KMS-11 (cell line): ENCODE measurements at regions not wholly inside any gene's neighbourhood (a gene's known extent, or its start where the extent isn't known, plus 50 kb on each side); places are given as distances from the start of the nearest gene placed in this dataset.

Source experiments
- H2AFZ ChIP-seq: fragments of 200-600 bp; sonication (generic); 2 replicates; pipeline ENCODE4 v1.6.1; 2016; ENCODE audit warnings: antibody characterized with exemption, mixed run types, low read depth
- H3K27ac ChIP-seq: fragments of 200-600 bp; sonication (generic); 2 replicates; pipeline ENCODE4 v1.6.1; 2016; ENCODE audit warnings: mild to moderate bottlenecking, mixed run types
- H3K27me3 ChIP-seq: fragments of 200-600 bp; sonication (generic); 2 replicates; pipeline ENCODE4 v1.6.1; 2017; ENCODE audit warnings: mild to moderate bottlenecking, low read depth, mixed run types, moderate library complexity; ENCODE audit not compliant: insufficient read depth
- H3K36me3 ChIP-seq: fragments of 200-600 bp; sonication (generic); 2 replicates; pipeline ENCODE4 v1.6.1; 2017; ENCODE audit warnings: mild to moderate bottlenecking, mixed run types; ENCODE audit not compliant: insufficient read depth
- H3K4me1 ChIP-seq: fragments of 200-600 bp; sonication (generic); 2 replicates; pipeline ENCODE4 v1.6.1; 2016; ENCODE audit warnings: mild to moderate bottlenecking, low read depth, mixed run types; ENCODE audit not compliant: poor library complexity, severe bottlenecking
- H3K4me2 ChIP-seq: fragments of 200-600 bp; sonication (generic); 2 replicates; pipeline ENCODE4 v1.7.0; 2016; ENCODE audit warnings: mild to moderate bottlenecking, mixed run types
- H3K4me3 ChIP-seq: fragments of 200-600 bp; sonication (generic); IDR thresholded peaks from 2 replicates; pipeline ENCODE4 v1.6.1; 2017; ENCODE audit warnings: low read depth, low read length, mixed read lengths; ENCODE audit not compliant: insufficient read depth
- H3K79me2 ChIP-seq: fragments of 200-600 bp; sonication (generic); 2 replicates; pipeline ENCODE4 v1.6.1; 2016; ENCODE audit warnings: low read depth, mixed run types; ENCODE audit not compliant: insufficient read depth
- H3K9ac ChIP-seq: fragments of 200-600 bp; sonication (generic); 2 replicates; pipeline ENCODE4 v1.6.1; 2016; ENCODE audit warnings: mild to moderate bottlenecking, mixed run types
- H4K20me1 ChIP-seq: fragments of 200-600 bp; sonication (generic); 2 replicates; pipeline ENCODE4 v1.6.1; 2016; ENCODE audit warnings: mild to moderate bottlenecking, mixed run types; ENCODE audit not compliant: insufficient read depth
- CTCF ChIP-seq: fragments of 200-600 bp; sonication (generic); conservative IDR thresholded peaks from 2 replicates; pipeline ENCODE4 v1.6.1; 2017; ENCODE audit warnings: low read depth, mild to moderate bottlenecking, antibody characterized with exemption, low read length, moderate library complexity, mixed read lengths

- no peaks in the 10 kb centered on the region for H3K4me1 ChIP-seq
- no peaks in the 10 kb centered on the region for H3K27me3 ChIP-seq
- no peak overlapping the region for H3K27ac ChIP-seq
- H4K20me1 ChIP-seq: no peaks in the 10 kb centered on the region
- no peak overlapping the region for H3K4me2 ChIP-seq
- H3K36me3 ChIP-seq: no peaks in the 10 kb centered on the region
- no peak overlapping the region for H3K9ac ChIP-seq
- TF ChIP-seq CTCF: no peak
- no peak overlapping the region for H3K4me3 ChIP-seq
- no peaks in the 10 kb centered on the region for H3K79me2 ChIP-seq
- no peak overlapping the region for H2AFZ ChIP-seq
These were observed 721.9 kb upstream of the IGFBP7 start for GRCh38 chr4:57832083-57832482.

GRCh38 chr4:57789666-57790065 is 679.5 kb upstream of the IGFBP7 start:
- no peak for TF ChIP-seq CTCF
- Histone ChIP-seq H3K27ac (no peak overlapping the region), H3K36me3 (no peaks in the 10 kb centered on the region), H3K4me1 (no peaks in the 10 kb centered on the region), H4K20me1 (no peaks in the 10 kb centered on the region), H3K27me3 (no peaks in the 10 kb centered on the region), H3K4me2 (no peak overlapping the region), H2AFZ (no peak overlapping the region), H3K79me2 (no peaks in the 10 kb centered on the region), H3K4me3 (no peak overlapping the region), H3K9ac (no peak overlapping the region)

- no peak overlapping the region for H2AFZ ChIP-seq
- no peaks in the 10 kb centered on the region for H3K79me2 ChIP-seq
- TF ChIP-seq CTCF: no peak
- H3K36me3 ChIP-seq: no peaks in the 10 kb centered on the region
- no peaks in the 10 kb centered on the region for H3K27me3 ChIP-seq
- no peak overlapping the region for H3K27ac ChIP-seq
- H3K4me2 ChIP-seq: no peak overlapping the region
- no peak overlapping the region for H3K9ac ChIP-seq
- no peaks in the 10 kb centered on the region for H3K4me1 ChIP-seq
- H4K20me1 ChIP-seq: no peaks in the 10 kb centered on the region
- no peak overlapping the region for H3K4me3 ChIP-seq
These were observed 667.7 kb upstream of the IGFBP7 start for GRCh38 chr4:57777876-57778275.

GRCh38 chr4:57774681-57775080 is 664.5 kb upstream of the IGFBP7 start:
- H3K9ac ChIP-seq: no peak overlapping the region
- no peaks in the 10 kb centered on the region for H3K4me1 ChIP-seq
- no peak overlapping the region for H3K4me3 ChIP-seq
- H2AFZ ChIP-seq: no peak overlapping the region
- no peaks in the 10 kb centered on the region for H3K79me2 ChIP-seq
- no peaks in the 10 kb centered on the region for H3K36me3 ChIP-seq
- TF ChIP-seq CTCF: no peak
- H3K4me2 ChIP-seq: no peak overlapping the region
- H4K20me1 ChIP-seq: no peaks in the 10 kb centered on the region
- no peak overlapping the region for H3K27ac ChIP-seq
- no peaks in the 10 kb centered on the region for H3K27me3 ChIP-seq

GRCh38 chr4:57774171-57774570 is 664.0 kb upstream of the IGFBP7 start:
- H3K27ac ChIP-seq: no peak overlapping the region
- no peak for TF ChIP-seq CTCF

More at GRCh38 chr4:57774171-57774570, 664.0 kb upstream of the IGFBP7 start:
- Histone ChIP-seq H3K79me2 (no peaks in the 10 kb centered on the region), H3K4me3 (no peak overlapping the region), H4K20me1 (no peaks in the 10 kb centered on the region), H2AFZ (no peak overlapping the region), H3K4me1 (no peaks in the 10 kb centered on the region), H3K36me3 (no peaks in the 10 kb centered on the region), H3K4me2 (no peak overlapping the region), H3K9ac (no peak overlapping the region), H3K27me3 (no peaks in the 10 kb centered on the region)
